ENCODE measurements at regions not wholly inside any gene's neighbourhood (a gene's known extent, or its start where the extent isn't known, plus 50 kb on each side); places are given as distances from the start of the nearest gene placed in this dataset.

DNA sequence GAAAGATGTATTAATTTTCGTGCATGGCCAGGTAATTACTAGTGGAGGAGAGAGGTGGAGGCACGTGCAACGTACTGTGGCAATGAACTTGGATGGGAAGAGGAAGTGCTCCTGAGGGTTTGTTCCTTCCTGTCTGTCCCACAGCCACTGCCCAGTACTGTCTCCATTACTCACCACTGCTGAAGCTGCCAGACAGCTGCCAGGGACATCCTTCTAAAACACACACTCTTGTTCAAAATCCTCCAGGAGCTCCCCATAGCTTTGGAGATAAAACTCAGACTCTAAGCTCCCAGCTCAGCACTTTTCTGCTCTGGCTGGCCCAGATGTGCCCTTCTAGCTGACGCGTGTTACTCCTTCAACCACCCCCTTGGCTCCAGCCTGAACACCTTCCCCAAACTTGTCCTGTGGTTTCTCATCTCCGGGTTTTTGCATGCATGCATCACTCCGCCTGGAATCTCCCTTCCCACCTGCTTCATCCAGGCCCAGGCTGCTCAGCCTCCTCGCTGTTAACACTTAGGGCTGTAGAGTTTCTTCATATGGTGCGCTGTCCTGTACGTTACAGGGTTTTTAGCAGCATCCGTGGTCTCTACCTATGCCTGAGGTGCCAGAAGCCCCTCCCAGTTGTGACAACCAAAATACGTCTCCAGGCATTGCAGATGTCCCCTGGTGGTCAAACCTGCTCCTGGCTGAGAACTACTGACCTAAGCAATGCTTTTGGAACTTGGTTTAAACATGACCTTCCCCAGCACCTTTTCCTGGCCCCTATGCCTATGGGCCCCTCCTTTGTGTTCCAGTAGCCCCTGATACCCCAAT lies 69.5 kb downstream of the C11orf91 start:
- no peak for TF ChIP-seq CTCF (IDR thresholded peaks at IDR 0.05)
- no peak for TF ChIP-seq EP300 (IDR thresholded peaks at IDR 0.05)
- no peak for TF ChIP-seq POLR2A (IDR thresholded peaks at IDR 0.05)
- TF ChIP-seq POLR2AphosphoS5 (IDR thresholded peaks at IDR 0.05) = no peak
